COLO668 (cell line): ENCODE measurements at regions not wholly inside any gene's neighbourhood (a gene's known extent, or its start where the extent isn't known, plus 50 kb on each side); places are given as distances from the start of the nearest gene placed in this dataset.

Source experiments
- DNase-seq: peaks from one replicate; lab custom pipeline; 2025; ENCODE audit not compliant: unreplicated experiment; lab: John Stamatoyannopoulos, UW

GRCh38 chr4:180407275-180407885, 1835.8 kb upstream of the TENM3 start:
- DNase-seq = no peak

GRCh38 chr4:180418819-180419531, 1824.2 kb upstream of the TENM3 start:
- no peak for DNase-seq

- DNase-seq = no peak
Observed at GRCh38 chr4:180422989-180423711, 1820.1 kb upstream of the TENM3 start.

- DNase-seq = no peak
Observed at GRCh38 chr4:180423712-180424057, 1819.5 kb upstream of the TENM3 start.

GRCh38 chr4:180426938-180427337, 1816.3 kb upstream of the TENM3 start:
- DNase-seq = no peak

- DNase-seq = no peak
Observed at GRCh38 chr4:180430283-180430682, 1812.9 kb upstream of the TENM3 start.

GRCh38 chr4:180434131-180434895, 1808.9 kb upstream of the TENM3 start:
- DNase-seq = no peak

- DNase-seq = no peak
Observed at GRCh38 chr4:180436361-180436760, 1806.8 kb upstream of the TENM3 start.

GRCh38 chr4:180437601-180438000, 1805.6 kb upstream of the TENM3 start:
- DNase-seq = no peak

- no peak for DNase-seq
Observed at GRCh38 chr4:180448306-180448705, 1794.9 kb upstream of the TENM3 start.

- DNase-seq = peak; percentile 9
Observed at GRCh38 chr4:180449395-180449956, 1793.7 kb upstream of the TENM3 start.

- no peak for DNase-seq
Observed at GRCh38 chr4:180455226-180455625, 1788.0 kb upstream of the TENM3 start.

- no peak for DNase-seq
Observed at GRCh38 chr4:180456928-180457327, 1786.3 kb upstream of the TENM3 start.

- DNase-seq = no peak
Observed at GRCh38 chr4:180462116-180462515, 1781.1 kb upstream of the TENM3 start.

- no peak for DNase-seq
Observed at GRCh38 chr4:180465364-180465763, 1777.8 kb upstream of the TENM3 start.

GRCh38 chr4:180483036-180483435, 1760.2 kb upstream of the TENM3 start:
- no peak for DNase-seq

GRCh38 chr4:180485407-180485806, 1757.8 kb upstream of the TENM3 start:
- no peak for DNase-seq

GRCh38 chr4:180486342-180486741, 1756.9 kb upstream of the TENM3 start:
- no peak for DNase-seq

- no peak for DNase-seq
Observed at GRCh38 chr4:180489787-180490186, 1753.4 kb upstream of the TENM3 start.

- DNase-seq = no peak
Observed at GRCh38 chr4:180491210-180491609, 1752.0 kb upstream of the TENM3 start.

GRCh38 chr4:180493299-180493698, 1749.9 kb upstream of the TENM3 start:
- no peak for DNase-seq
